ENCODE measurements at regions not wholly inside any gene's neighbourhood (a gene's known extent, or its start where the extent isn't known, plus 50 kb on each side); places are given as distances from the start of the nearest gene placed in this dataset.

- no peaks in the 10 kb centered on the region for H3K27me3 ChIP-seq
- H3K9me3 ChIP-seq (replicated peaks) = no peaks in the 10 kb centered on the region
- no peaks in the 10 kb centered on the region for H3K36me3 ChIP-seq
- no peak overlapping the region for H3K4me3 ChIP-seq
- no peaks in the 10 kb centered on the region for H3K4me1 ChIP-seq
- H3K27ac ChIP-seq = no peak overlapping the region
- no peak for DNase-seq
Observed at GRCh38 chr16:73505577-73505976, 457.6 kb upstream of the ZFHX3 start.

- no peaks in the 10 kb centered on the region for H3K27me3 ChIP-seq
- no peaks in the 10 kb centered on the region for H3K9me3 ChIP-seq (replicated peaks)
- no peak overlapping the region for H3K4me3 ChIP-seq
- no peaks in the 10 kb centered on the region for H3K36me3 ChIP-seq
- DNase-seq = no peak
- no peak overlapping the region for H3K27ac ChIP-seq
- H3K4me1 ChIP-seq = no peaks in the 10 kb centered on the region
Observed at GRCh38 chr16:73504591-73505575, 457.0 kb upstream of the ZFHX3 start.

GRCh38 chr16:73503093-73503492 lies 455.2 kb upstream of the ZFHX3 start:
- H3K4me3 ChIP-seq = no peak overlapping the region
- no peaks in the 10 kb centered on the region for H3K36me3 ChIP-seq

GRCh38 chr16:73499276-73499675 lies 451.3 kb upstream of the ZFHX3 start:
- no peak for DNase-seq
- H3K27ac ChIP-seq = no peak overlapping the region
- no peak overlapping the region for H3K4me3 ChIP-seq
- no peaks in the 10 kb centered on the region for H3K36me3 ChIP-seq
- H3K27me3 ChIP-seq = no peaks in the 10 kb centered on the region
- H3K4me1 ChIP-seq = no peaks in the 10 kb centered on the region
- no peaks in the 10 kb centered on the region for H3K9me3 ChIP-seq (replicated peaks)

More at GRCh38 chr16:73503093-73503492, 455.2 kb upstream of the ZFHX3 start:
- Histone ChIP-seq H3K27me3 (no peaks in the 10 kb centered on the region), H3K4me1 (no peaks in the 10 kb centered on the region), H3K27ac (no peak overlapping the region), H3K9me3 (replicated peaks) (no peaks in the 10 kb centered on the region)
- DNase-seq = no peak

GRCh38 chr16:73485880-73486279 lies 438.0 kb upstream of the ZFHX3 start:
- Histone ChIP-seq H3K9me3 (replicated peaks) (no peaks in the 10 kb centered on the region), H3K36me3 (no peaks in the 10 kb centered on the region), H3K4me3 (no peak overlapping the region), H3K27ac (no peak overlapping the region), H3K27me3 (no peaks in the 10 kb centered on the region), H3K4me1 (no peaks in the 10 kb centered on the region)
- no peak for DNase-seq

- Histone ChIP-seq H3K27ac (no peak overlapping the region), H3K4me3 (no peak overlapping the region), H3K27me3 (no peaks in the 10 kb centered on the region), H3K36me3 (no peaks in the 10 kb centered on the region), H3K9me3 (replicated peaks) (no peaks in the 10 kb centered on the region), H3K4me1 (no peaks in the 10 kb centered on the region)
- no peak for DNase-seq
Observed at GRCh38 chr16:73483934-73484711, 436.2 kb upstream of the ZFHX3 start.

- no peak for DNase-seq
- Histone ChIP-seq H3K4me1 (no peaks in the 10 kb centered on the region), H3K36me3 (no peaks in the 10 kb centered on the region), H3K27me3 (no peaks in the 10 kb centered on the region), H3K4me3 (no peak overlapping the region), H3K9me3 (replicated peaks) (no peaks in the 10 kb centered on the region), H3K27ac (no peak overlapping the region)
Observed at GRCh38 chr16:73483076-73483791, 435.3 kb upstream of the ZFHX3 start.

- no peak overlapping the region for H3K27ac ChIP-seq
- DNase-seq = no peak
Observed at GRCh38 chr16:73482310-73482709, 434.4 kb upstream of the ZFHX3 start.

GRCh38 chr16:73480381-73480780 lies 432.5 kb upstream of the ZFHX3 start:
- no peaks in the 10 kb centered on the region for H3K36me3 ChIP-seq
- H3K9me3 ChIP-seq (replicated peaks) = no peaks in the 10 kb centered on the region

More at GRCh38 chr16:73482310-73482709, 434.4 kb upstream of the ZFHX3 start:
- no peaks in the 10 kb centered on the region for H3K9me3 ChIP-seq (replicated peaks)
- H3K4me1 ChIP-seq = no peaks in the 10 kb centered on the region
- H3K27me3 ChIP-seq = no peaks in the 10 kb centered on the region
- H3K36me3 ChIP-seq = no peaks in the 10 kb centered on the region
- H3K4me3 ChIP-seq = no peak overlapping the region

GRCh38 chr16:73473713-73474112 lies 425.8 kb upstream of the ZFHX3 start:
- Histone ChIP-seq H3K4me1 (no peaks in the 10 kb centered on the region), H3K9me3 (replicated peaks) (no peaks in the 10 kb centered on the region), H3K36me3 (no peaks in the 10 kb centered on the region), H3K27me3 (no peaks in the 10 kb centered on the region), H3K27ac (no peak overlapping the region), H3K4me3 (no peak overlapping the region)
- DNase-seq = no peak

More at GRCh38 chr16:73480381-73480780, 432.5 kb upstream of the ZFHX3 start:
- H3K4me3 ChIP-seq = no peak overlapping the region
- no peaks in the 10 kb centered on the region for H3K27me3 ChIP-seq
- no peak overlapping the region for H3K27ac ChIP-seq
- DNase-seq = no peak
- H3K4me1 ChIP-seq = no peaks in the 10 kb centered on the region

- Histone ChIP-seq H3K27ac (no peak overlapping the region), H3K9me3 (replicated peaks) (no peaks in the 10 kb centered on the region), H3K36me3 (no peaks in the 10 kb centered on the region), H3K4me3 (no peak overlapping the region), H3K4me1 (no peaks in the 10 kb centered on the region), H3K27me3 (no peaks in the 10 kb centered on the region)
- no peak for DNase-seq
Observed at GRCh38 chr16:73464834-73465233, 416.9 kb upstream of the ZFHX3 start.

- H3K9me3 ChIP-seq (replicated peaks) = no peaks in the 10 kb centered on the region
- H3K27ac ChIP-seq = no peak overlapping the region
- no peak overlapping the region for H3K4me3 ChIP-seq
- no peaks in the 10 kb centered on the region for H3K4me1 ChIP-seq
- H3K27me3 ChIP-seq = no peaks in the 10 kb centered on the region
- no peak for DNase-seq
- H3K36me3 ChIP-seq = no peaks in the 10 kb centered on the region
Observed at GRCh38 chr16:73459586-73459985, 411.7 kb upstream of the ZFHX3 start.

- Histone ChIP-seq H3K4me3 (no peak overlapping the region), H3K27ac (no peak overlapping the region), H3K9me3 (replicated peaks) (no peaks in the 10 kb centered on the region), H3K27me3 (no peaks in the 10 kb centered on the region), H3K36me3 (no peaks in the 10 kb centered on the region), H3K4me1 (no peaks in the 10 kb centered on the region)
- DNase-seq = no peak
Observed at GRCh38 chr16:73457851-73458250, 409.9 kb upstream of the ZFHX3 start.

- no peaks in the 10 kb centered on the region for H3K27me3 ChIP-seq
- H3K36me3 ChIP-seq = no peaks in the 10 kb centered on the region
- H3K9me3 ChIP-seq (replicated peaks) = no peaks in the 10 kb centered on the region
- H3K27ac ChIP-seq = no peak overlapping the region
- H3K4me1 ChIP-seq = no peaks in the 10 kb centered on the region
- H3K4me3 ChIP-seq = no peak overlapping the region
- DNase-seq = no peak
Observed at GRCh38 chr16:73448970-73449369, 401.0 kb upstream of the ZFHX3 start.

GRCh38 chr16:73447846-73448245 lies 399.9 kb upstream of the ZFHX3 start:
- H3K36me3 ChIP-seq = no peaks in the 10 kb centered on the region
- H3K9me3 ChIP-seq (replicated peaks) = no peaks in the 10 kb centered on the region
- DNase-seq = no peak
- no peaks in the 10 kb centered on the region for H3K27me3 ChIP-seq
- no peak overlapping the region for H3K4me3 ChIP-seq
- H3K27ac ChIP-seq = no peak overlapping the region
- no peaks in the 10 kb centered on the region for H3K4me1 ChIP-seq

Measured in SJCRH30 (cell line).